ENCODE measurements at regions not wholly inside any gene's neighbourhood (a gene's known extent, or its start where the extent isn't known, plus 50 kb on each side); places are given as distances from the start of the nearest gene placed in this dataset.

DNA sequence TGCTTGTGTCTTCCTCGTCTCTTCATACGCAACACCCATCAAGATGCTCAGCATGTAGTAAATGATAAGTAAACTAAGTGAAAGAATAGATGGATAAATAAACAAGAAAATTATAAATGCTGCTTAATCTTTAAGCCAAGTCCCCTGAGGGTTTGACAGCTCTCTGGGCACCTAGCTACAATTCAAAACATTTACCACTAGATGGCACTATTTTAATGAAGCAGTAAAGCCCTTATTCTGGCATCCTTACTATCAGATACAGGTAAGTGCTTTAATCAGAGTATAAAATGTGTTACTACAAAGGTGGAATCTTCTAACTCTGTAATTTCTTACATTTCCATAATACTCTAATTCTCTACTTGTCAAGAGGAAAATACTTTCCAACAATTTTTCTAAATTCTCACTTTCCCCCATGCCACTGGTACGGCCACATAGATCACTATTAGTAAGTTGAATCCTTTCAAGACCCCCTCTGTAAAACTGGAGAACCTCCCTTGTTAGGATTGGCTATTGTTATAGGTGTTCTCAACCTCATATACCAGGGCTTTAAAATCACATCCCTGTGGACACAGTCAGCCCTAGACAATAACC is 137.8 kb downstream of the BARHL2 start (continued):
- no peak for TF ChIP-seq RNF2 (IDR thresholded peaks at IDR 0.05; ENCODE audit: borderline replicate concordance, low read depth)
- no peak for TF ChIP-seq ZFP36 (IDR thresholded peaks at IDR 0.05; ENCODE audit: borderline replicate concordance, partially characterized antibody)
- TF ChIP-seq SMC3 (IDR thresholded peaks at IDR 0.05): peak; percentile 41; the same call in 2 of the 3 replicates
- no peak for TF ChIP-seq GATA3 (IDR thresholded peaks at IDR 0.05; ENCODE audit: borderline replicate concordance)
- TF ChIP-seq, protein P1, sequence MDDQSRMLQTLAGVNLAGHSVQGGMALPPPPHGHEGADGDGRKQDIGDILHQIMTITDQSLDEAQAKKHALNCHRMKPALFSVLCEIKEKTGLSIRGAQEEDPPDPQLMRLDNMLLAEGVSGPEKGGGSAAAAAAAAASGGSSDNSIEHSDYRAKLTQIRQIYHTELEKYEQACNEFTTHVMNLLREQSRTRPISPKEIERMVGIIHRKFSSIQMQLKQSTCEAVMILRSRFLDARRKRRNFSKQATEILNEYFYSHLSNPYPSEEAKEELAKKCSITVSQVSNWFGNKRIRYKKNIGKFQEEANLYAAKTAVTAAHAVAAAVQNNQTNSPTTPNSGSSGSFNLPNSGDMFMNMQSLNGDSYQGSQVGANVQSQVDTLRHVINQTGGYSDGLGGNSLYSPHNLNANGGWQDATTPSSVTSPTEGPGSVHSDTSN (IDR thresholded peaks at IDR 0.05): no peak

DNA sequence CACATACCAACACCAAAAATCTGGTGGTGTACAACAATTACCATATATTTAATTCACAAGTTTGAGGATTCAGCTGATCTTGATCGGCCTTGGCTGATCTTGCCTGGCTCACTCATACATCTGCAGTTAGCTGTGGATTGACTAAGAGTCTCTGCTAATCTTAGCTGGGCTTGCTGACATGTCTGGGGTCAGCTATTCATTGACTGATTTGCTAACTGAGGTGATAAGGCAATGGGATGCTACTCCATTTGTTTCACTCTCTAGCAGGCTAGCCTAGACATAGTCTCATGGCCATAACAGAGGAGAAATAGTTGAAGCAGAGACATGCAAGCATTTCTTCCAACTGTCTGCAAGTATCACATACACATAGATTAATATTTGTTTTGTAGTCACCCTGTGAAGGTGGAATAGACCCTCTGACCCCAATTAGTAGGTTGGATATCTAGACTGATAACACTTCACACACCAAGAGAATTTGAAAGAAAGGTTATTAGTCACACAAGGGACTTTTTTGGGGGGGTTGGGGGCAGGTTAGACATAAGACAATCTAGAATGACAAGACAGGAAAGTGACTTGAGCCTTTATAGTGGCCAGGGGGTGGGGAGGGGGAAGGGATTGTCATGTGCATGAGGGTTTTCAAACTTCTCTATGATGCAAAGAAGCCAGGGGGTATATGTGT is 142.3 kb downstream of the BARHL2 start:
- ChIA-PET CTCF (interaction anchor here (0.7 kb wide), 2 partner anchors 364 to 593 kb away, joined by 3 to 4 read pairs; no protein-coding TSS in a partner anchor), POLR2A (no interaction called here)
- TF ChIP-seq FOSL2 (IDR thresholded peaks at IDR 0.05) (no peak), FOSL2 (CRISPR knock-in tag; IDR thresholded peaks at IDR 0.05) (no peak), CBX2 (IDR thresholded peaks at IDR 0.05; ENCODE audit: borderline replicate concordance, low read depth) (no peak), MAFK (IDR thresholded peaks at IDR 0.05; ENCODE audit: partially characterized antibody) (no peak), HOXB5 (CRISPR knock-in tag; IDR thresholded peaks at IDR 0.05) (no peak)
- H3K4me3 ChIP-seq: no peak overlapping the region
- no peak overlapping the region for H3K4me2 ChIP-seq
- ATAC-seq: no peak
- no peak for DNase-seq (ENCODE audit: low read depth in 1 of 2, low spot score in 1 of 2)
- no peak overlapping the region for H3K27ac ChIP-seq
- FAIRE-seq: no peak
- no peaks in the 10 kb centered on the region for H3K9me3 ChIP-seq
- no peaks in the 10 kb centered on the region for H3K4me1 ChIP-seq
- WGBS (ENCODE audit: missing lambda C conversion rate): 0% methylated on average over 1 of the region's 1 CpG

DNA sequence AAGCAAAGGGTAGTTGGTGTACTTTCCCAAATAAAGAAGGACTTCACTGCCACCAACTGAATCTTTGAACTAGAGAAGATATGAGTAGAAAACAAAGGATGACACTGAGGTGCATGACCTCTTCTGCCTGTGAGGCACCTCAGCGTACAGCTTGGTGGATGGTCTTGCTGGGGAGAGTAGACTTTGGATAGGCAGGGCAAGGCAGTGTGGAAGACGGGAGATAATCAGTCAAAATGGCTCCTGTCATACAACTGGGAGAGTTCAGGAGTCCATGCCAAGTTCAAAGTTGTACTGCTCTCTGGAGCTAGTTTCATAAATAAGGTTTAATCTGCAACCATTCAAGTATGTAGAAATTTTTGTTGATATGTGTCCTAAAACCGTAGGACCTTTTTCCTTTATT is 143.4 kb downstream of the BARHL2 start:
- no peak overlapping the region for H3K27ac ChIP-seq
- DNase-seq (ENCODE audit: low read depth in 1 of 2, low spot score in 1 of 2) (no peak), FAIRE-seq (no peak), ATAC-seq (no peak)
- WGBS (ENCODE audit: missing lambda C conversion rate): 0% methylated on average over 3 of the region's 3 CpGs
- ChIA-PET POLR2A (no interaction called here), CTCF (no interaction called here)
- no peaks in the 10 kb centered on the region for H3K9me3 ChIP-seq
- no peaks in the 10 kb centered on the region for H3K4me1 ChIP-seq
- TF ChIP-seq CEBPB (IDR thresholded peaks at IDR 0.05): no peak
- TF ChIP-seq, protein P2, sequence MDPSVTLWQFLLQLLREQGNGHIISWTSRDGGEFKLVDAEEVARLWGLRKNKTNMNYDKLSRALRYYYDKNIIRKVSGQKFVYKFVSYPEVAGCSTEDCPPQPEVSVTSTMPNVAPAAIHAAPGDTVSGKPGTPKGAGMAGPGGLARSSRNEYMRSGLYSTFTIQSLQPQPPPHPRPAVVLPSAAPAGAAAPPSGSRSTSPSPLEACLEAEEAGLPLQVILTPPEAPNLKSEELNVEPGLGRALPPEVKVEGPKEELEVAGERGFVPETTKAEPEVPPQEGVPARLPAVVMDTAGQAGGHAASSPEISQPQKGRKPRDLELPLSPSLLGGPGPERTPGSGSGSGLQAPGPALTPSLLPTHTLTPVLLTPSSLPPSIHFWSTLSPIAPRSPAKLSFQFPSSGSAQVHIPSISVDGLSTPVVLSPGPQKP (IDR thresholded peaks at IDR 0.05; ENCODE audit: low read depth, low read length): no peak
- TF ChIP-seq RAD21 (conservative IDR thresholded peaks at IDR 0.05 in 1 of 2, IDR thresholded peaks at IDR 0.05 in 1 of 2): no peak
- TF ChIP-seq HOXA7 (CRISPR knock-in tag; IDR thresholded peaks at IDR 0.05): no peak
- TF ChIP-seq HDAC2 (IDR thresholded peaks at IDR 0.05): no peak
- no peak for TF ChIP-seq EHF (CRISPR knock-in tag; IDR thresholded peaks at IDR 0.05)
- TF ChIP-seq, protein P3, sequence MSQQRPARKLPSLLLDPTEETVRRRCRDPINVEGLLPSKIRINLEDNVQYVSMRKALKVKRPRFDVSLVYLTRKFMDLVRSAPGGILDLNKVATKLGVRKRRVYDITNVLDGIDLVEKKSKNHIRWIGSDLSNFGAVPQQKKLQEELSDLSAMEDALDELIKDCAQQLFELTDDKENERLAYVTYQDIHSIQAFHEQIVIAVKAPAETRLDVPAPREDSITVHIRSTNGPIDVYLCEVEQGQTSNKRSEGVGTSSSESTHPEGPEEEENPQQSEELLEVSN (IDR thresholded peaks at IDR 0.05; ENCODE audit: borderline replicate concordance, low read depth): no peak
- TF ChIP-seq, protein P1 (IDR thresholded peaks at IDR 0.05): no peak
- TF ChIP-seq KDM5A (IDR thresholded peaks at IDR 0.05): no peak
- no peak for TF ChIP-seq FOSL2 (IDR thresholded peaks at IDR 0.05)
- TF ChIP-seq FOSL2 (CRISPR knock-in tag; IDR thresholded peaks at IDR 0.05): no peak
- H3K4me2 ChIP-seq: no peak overlapping the region
- no peak overlapping the region for H3K4me3 ChIP-seq
